IMR-90 (cell line): ENCODE measurements at regions not wholly inside any gene's neighbourhood (a gene's known extent, or its start where the extent isn't known, plus 50 kb on each side); places are given as distances from the start of the nearest gene placed in this dataset.

Experiments used
- ATAC-seq: fragments of 200-7000 bp; cut with Tn5 transposase; 2 replicates; pipeline ENCODE4 v1.9.1; 2020; ENCODE audit warnings: low read depth, mild to moderate bottlenecking, moderate library complexity
- BruUV-seq: library from RNA; stranded (reverse); fragments of 400-500 nt; replicated peaks from 2 replicates; lab custom pipeline; 2021; lab: Mats Ljungman, UMichigan
- CTCF ChIA-PET: fragments of 300-600 bp; formaldehyde crosslinking; extraction: SDS; loops from one replicate; lab custom pipeline; 2021; ENCODE audit warnings: antibody characterized with exemption; lab: Yijun Ruan, JAX
- POLR2A ChIA-PET: fragments of 300-600 bp; sonication (Branson Sonifier 250); formaldehyde crosslinking; loops from one replicate; lab custom pipeline; 2022; ENCODE audit warnings: antibody characterized with exemption; ENCODE audit not compliant: unreplicated experiment; lab: Charles Lee
- DNase-seq: peaks from one replicate; pipeline ENCODE4 v3.0.0; 2013
- H2AFZ ChIP-seq: replicated peaks from 2 replicates; pipeline ENCODE3; 2013; ENCODE audit warnings: low read length, mild to moderate bottlenecking; ENCODE audit not compliant: poor library complexity
- H2AK5ac ChIP-seq: 2 replicates; pipeline ENCODE4 v1.6.1; 2013; ENCODE audit warnings: low read depth, low read length, inconsistent platforms
- H2AK9ac ChIP-seq: replicated peaks from 2 replicates; pipeline ENCODE3; 2013; ENCODE audit warnings: mild to moderate bottlenecking, low read depth, low read length, moderate library complexity; ENCODE audit not compliant: poor library complexity
- H2BK120ac ChIP-seq: 2 replicates; pipeline ENCODE4 v1.6.1; 2013; ENCODE audit warnings: low read depth, low read length, inconsistent platforms
- H2BK15ac ChIP-seq: 3 replicates; pipeline ENCODE4 v1.6.1; 2013; ENCODE audit warnings: low read depth, low read length, inconsistent platforms
- H2BK20ac ChIP-seq: 2 replicates; pipeline ENCODE4 v1.6.1; 2013; ENCODE audit warnings: low read depth, mild to moderate bottlenecking, inconsistent platforms, low read length, moderate library complexity
- H2BK5ac ChIP-seq: 2 replicates; pipeline ENCODE4 v1.6.1; 2013; ENCODE audit warnings: mild to moderate bottlenecking, low read depth, low read length, inconsistent platforms; ENCODE audit not compliant: poor library complexity, severe bottlenecking
- H3K14ac ChIP-seq: replicated peaks from 2 replicates; pipeline ENCODE4 v1.6.1; 2013; ENCODE audit warnings: low read depth, low read length, inconsistent platforms
- H3K18ac ChIP-seq: 2 replicates; pipeline ENCODE4 v1.6.1; 2013; ENCODE audit warnings: low read depth, low read length, control low read depth
- H3K23ac ChIP-seq: 2 replicates; pipeline ENCODE4 v1.6.1; 2013; ENCODE audit warnings: low read depth, low read length, inconsistent platforms
- H3K27ac ChIP-seq: 2 replicates; pipeline ENCODE4 v1.5.1; 2013; ENCODE audit warnings: mild to moderate bottlenecking, control low read depth, low read length; ENCODE audit not compliant: insufficient read depth
- H3K27me3 ChIP-seq: 2 replicates; pipeline ENCODE4 v1.6.1; 2013; ENCODE audit warnings: low read length; ENCODE audit not compliant: control insufficient read depth, insufficient read depth
- H3K36me3 ChIP-seq: 2 replicates; pipeline ENCODE4 v1.6.1; 2013; ENCODE audit warnings: low read length, mixed read lengths; ENCODE audit not compliant: control insufficient read depth, insufficient read depth
- H3K4ac ChIP-seq: 2 replicates; pipeline ENCODE4 v1.6.1; 2013; ENCODE audit warnings: low read depth, low read length, inconsistent platforms
- H3K4me1 ChIP-seq: 2 replicates; pipeline ENCODE4 v1.6.1; 2013; ENCODE audit warnings: low read length, mixed read lengths; ENCODE audit not compliant: control insufficient read depth, insufficient read depth
- H3K4me2 ChIP-seq: 2 replicates; pipeline ENCODE4 v1.6.1; 2013; ENCODE audit warnings: low read depth, mild to moderate bottlenecking, control low read depth, low read length, moderate library complexity
- H3K4me3 ChIP-seq: 2 replicates; pipeline ENCODE4 v1.5.1; 2013; ENCODE audit warnings: low read depth, mild to moderate bottlenecking, control low read depth, low read length, moderate library complexity; ENCODE audit not compliant: insufficient read depth
- H3K56ac ChIP-seq: 2 replicates; pipeline ENCODE4 v1.6.1; 2013; ENCODE audit warnings: low read length, inconsistent platforms; ENCODE audit not compliant: insufficient read depth; ENCODE audit errors: extremely low read depth
- H3K79me1 ChIP-seq, 2 experiments: 2 replicates each; pipeline ENCODE4 v1.6.1; 2013; ENCODE audit warnings: low read length in 2 of 2, inconsistent platforms in 1 of 2, low read depth in 1 of 2
- H3K9ac ChIP-seq: 2 replicates; pipeline ENCODE4 v1.6.1; 2013; ENCODE audit warnings: low read depth, low read length, control low read depth
- H3K9me1 ChIP-seq: 2 replicates; pipeline ENCODE4 v1.6.1; 2013; ENCODE audit warnings: low read length, inconsistent platforms; ENCODE audit not compliant: insufficient read depth
- H3K9me3 ChIP-seq: 2 replicates; pipeline ENCODE4 v1.6.1; 2013; ENCODE audit warnings: low read length; ENCODE audit not compliant: control insufficient read depth, insufficient read depth
- H4K20me1 ChIP-seq: 2 replicates; pipeline ENCODE4 v1.6.1; 2013; ENCODE audit warnings: low read length, inconsistent platforms; ENCODE audit not compliant: insufficient read depth
- H4K5ac ChIP-seq: 2 replicates; pipeline ENCODE4 v1.6.1; 2013; ENCODE audit warnings: mild to moderate bottlenecking, low read depth, low read length, control low read depth
- H4K8ac ChIP-seq, 2 experiments: 2 replicates each; pipeline ENCODE4 v1.6.1; 2013; ENCODE audit warnings: low read depth in 2 of 2, low read length in 2 of 2, control low read depth in 1 of 2, inconsistent platforms in 1 of 2
- H4K91ac ChIP-seq: 2 replicates; pipeline ENCODE4 v1.6.1; 2013; ENCODE audit warnings: low read depth, low read length, inconsistent platforms; ENCODE audit not compliant: insufficient read depth
- BHLHE40 ChIP-seq: fragments of 150-350 bp; IDR thresholded peaks from 2 replicates; pipeline ENCODE4 v1.6.1; 2016; ENCODE audit warnings: mild to moderate bottlenecking, low read depth, low read length
- CEBPB ChIP-seq: IDR thresholded peaks from 2 replicates; pipeline ENCODE4 v1.6.1; 2012; ENCODE audit warnings: low read depth, low read length, improper control_type of control experiment
- CHD1 ChIP-seq: IDR thresholded peaks from 2 replicates; pipeline ENCODE4 v1.6.1; 2012; ENCODE audit warnings: low read depth, low read length, improper control_type of control experiment
- ELK1 ChIP-seq: fragments of 150-350 bp; IDR thresholded peaks from 2 replicates; pipeline ENCODE4 v1.6.1; 2016; ENCODE audit warnings: low read depth, mild to moderate bottlenecking, low read length, moderate library complexity, borderline replicate concordance
- FOS ChIP-seq: fragments of 150-350 bp; IDR thresholded peaks from 2 replicates; pipeline ENCODE4 v1.6.1; 2016; ENCODE audit warnings: low read depth, low read length
- MAFK ChIP-seq: IDR thresholded peaks from 2 replicates; pipeline ENCODE4 v1.6.1; 2012; ENCODE audit warnings: low read depth, low read length, improper control_type of control experiment
- MAZ ChIP-seq: IDR thresholded peaks from 2 replicates; pipeline ENCODE4 v1.6.1; 2012; ENCODE audit warnings: low read depth, mild to moderate bottlenecking, low read length, improper control_type of control experiment, moderate library complexity, borderline replicate concordance
- MXI1 ChIP-seq: IDR thresholded peaks from 2 replicates; pipeline ENCODE4 v1.6.1; 2012; ENCODE audit warnings: low read depth, mild to moderate bottlenecking, low read length, moderate library complexity, borderline replicate concordance
- NFE2L2 ChIP-seq: fragments of 150-350 bp; IDR thresholded peaks from 2 replicates; pipeline ENCODE4 v1.6.1; 2016; ENCODE audit warnings: low read depth, mild to moderate bottlenecking, low read length
- POLR2A ChIP-seq: IDR thresholded peaks from 2 replicates; pipeline ENCODE4 v1.6.1; 2012; ENCODE audit warnings: mild to moderate bottlenecking, low read depth, low read length
- RAD21 ChIP-seq: IDR thresholded peaks from 2 replicates; pipeline ENCODE4 v1.6.1; 2012; ENCODE audit warnings: low read length, improper control_type of control experiment
- RCOR1 ChIP-seq: IDR thresholded peaks from 2 replicates; pipeline ENCODE4 v1.6.1; 2012; ENCODE audit warnings: mild to moderate bottlenecking, low read length, improper control_type of control experiment; ENCODE audit not compliant: insufficient replicate concordance
- RFX5 ChIP-seq: IDR thresholded peaks from 2 replicates; pipeline ENCODE4 v1.8.0; 2012; ENCODE audit warnings: low read depth, mild to moderate bottlenecking, low read length, moderate library complexity
- SMC3 ChIP-seq: fragments of 150-350 bp; IDR thresholded peaks from 2 replicates; pipeline ENCODE4 v1.6.1; 2016; ENCODE audit warnings: low read depth, mild to moderate bottlenecking, antibody characterized with exemption, low read length, moderate library complexity
- USF2 ChIP-seq: fragments of 150-350 bp; IDR thresholded peaks from 2 replicates; pipeline ENCODE4 v1.6.1; 2017; ENCODE audit warnings: mild to moderate bottlenecking, antibody characterized with exemption, low read length, low read depth
- WGBS, 2 experiments: methylation state at CpG; one replicate each; pipeline versions ENCODE4 v1.1.5 to v1.1.7; 2013; ENCODE audit warnings: missing lambda C conversion rate in 2 of 2; ENCODE audit not compliant: insufficient read length in 1 of 2; ENCODE audit errors: extremely low coverage in 2 of 2; 5-methylcytosine and 5-hydroxymethylcytosine counted together
- dilution Hi-C: fragments of 300-500 bp; cut with HindIII; formaldehyde crosslinking; loops from one replicate; pipeline ENCODE4 v1.14.3; 2018; ENCODE audit warnings: low sequenced_read_pairs; ENCODE audit not compliant: unreplicated experiment
- in situ Hi-C: fragments of 300-500 bp; cut with MboI; formaldehyde crosslinking; loops from 3 replicates; pipeline ENCODE4 v1.14.3; 2019; ENCODE audit warnings: low sequenced_read_pairs, inconsistent platforms, mixed read lengths
- intact Hi-C: fragments of 100-400 bp; cut with micrococcal nuclease; formaldehyde crosslinking; loops from 2 replicates; pipeline ENCODE4 v1.10.0; 2022
- TF ChIP-seq, protein P1 (sequence below): conservative IDR thresholded peaks from 2 replicates; pipeline ENCODE4 v1.5.1; 2012; ENCODE audit warnings: mild to moderate bottlenecking, low read depth, low read length, improper control_type of control experiment

GRCh38 chr10:84084342-84084741 is 55.0 kb upstream of the GHITM start:
- Histone ChIP-seq H2AK9ac (no peak overlapping the region), H3K36me3 (no peaks in the 10 kb centered on the region), H2BK20ac (no peak overlapping the region), H2BK120ac (no peak overlapping the region), H2AK5ac (no peak overlapping the region), H3K14ac (no peak overlapping the region), H4K20me1 (no peaks in the 10 kb centered on the region), H2AFZ (no peak overlapping the region), H3K4me2 (no peak overlapping the region), H3K27me3 (no peaks in the 10 kb centered on the region), H4K91ac (no peak overlapping the region), H4K5ac (no peak overlapping the region), H4K8ac (no peak overlapping the region), H3K18ac (no peak overlapping the region), H3K27ac (no peak overlapping the region), H3K79me1 (no peaks in the 10 kb centered on the region), H3K4ac (no peak overlapping the region), H3K56ac (no peak overlapping the region), H3K9me3 (no peaks in the 10 kb centered on the region), H3K4me1 (no peaks in the 10 kb centered on the region), H2BK15ac (no peak overlapping the region), H3K4me3 (no peak overlapping the region), H3K9ac (no peak overlapping the region), H3K9me1 (no peaks in the 10 kb centered on the region), H3K23ac (no peak overlapping the region), H2BK5ac (no peak overlapping the region)
- TF ChIP-seq BHLHE40 = no peak
- TF ChIP-seq CHD1 = no peak
- no peak for TF ChIP-seq USF2
- TF ChIP-seq RAD21 = no peak
- TF ChIP-seq NFE2L2 = no peak
- no peak for TF ChIP-seq FOS
- TF ChIP-seq SMC3 = no peak
- no peak for TF ChIP-seq RCOR1
- no peak for TF ChIP-seq MXI1
- no peak for TF ChIP-seq ELK1
- TF ChIP-seq, protein P1, sequence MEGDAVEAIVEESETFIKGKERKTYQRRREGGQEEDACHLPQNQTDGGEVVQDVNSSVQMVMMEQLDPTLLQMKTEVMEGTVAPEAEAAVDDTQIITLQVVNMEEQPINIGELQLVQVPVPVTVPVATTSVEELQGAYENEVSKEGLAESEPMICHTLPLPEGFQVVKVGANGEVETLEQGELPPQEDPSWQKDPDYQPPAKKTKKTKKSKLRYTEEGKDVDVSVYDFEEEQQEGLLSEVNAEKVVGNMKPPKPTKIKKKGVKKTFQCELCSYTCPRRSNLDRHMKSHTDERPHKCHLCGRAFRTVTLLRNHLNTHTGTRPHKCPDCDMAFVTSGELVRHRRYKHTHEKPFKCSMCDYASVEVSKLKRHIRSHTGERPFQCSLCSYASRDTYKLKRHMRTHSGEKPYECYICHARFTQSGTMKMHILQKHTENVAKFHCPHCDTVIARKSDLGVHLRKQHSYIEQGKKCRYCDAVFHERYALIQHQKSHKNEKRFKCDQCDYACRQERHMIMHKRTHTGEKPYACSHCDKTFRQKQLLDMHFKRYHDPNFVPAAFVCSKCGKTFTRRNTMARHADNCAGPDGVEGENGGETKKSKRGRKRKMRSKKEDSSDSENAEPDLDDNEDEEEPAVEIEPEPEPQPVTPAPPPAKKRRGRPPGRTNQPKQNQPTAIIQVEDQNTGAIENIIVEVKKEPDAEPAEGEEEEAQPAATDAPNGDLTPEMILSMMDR = no peak
- TF ChIP-seq MAZ = no peak
- TF ChIP-seq POLR2A = no peak
- no peak for TF ChIP-seq MAFK
- no peak for TF ChIP-seq RFX5
- no peak for TF ChIP-seq CEBPB
- in situ Hi-C loops (no loop called here), intact Hi-C loops (no loop called here), dilution Hi-C loops (no loop called here)
- no peak for ATAC-seq
- WGBS, 2 experiments = no CpG with 5 or more reads among the region's 3 CpGs
- no peak for DNase-seq
- no TSS peak for BruUV-seq
- CTCF ChIA-PET = interaction anchor here (1.7 kb wide), 1 partner anchor 9 kb away, joined by 3 read pairs; no protein-coding TSS in a partner anchor
- POLR2A ChIA-PET = no interaction called here
